Endothelial cell of umbilical vein (primary cell): ENCODE measurements at regions not wholly inside any gene's neighbourhood (a gene's known extent, or its start where the extent isn't known, plus 50 kb on each side); places are given as distances from the start of the nearest gene placed in this dataset.

Experiments used
- BruUV-seq: library from RNA; stranded (reverse); fragments of 400-500 nt; replicated peaks from 2 replicates; lab custom pipeline; 2021; lab: Mats Ljungman, UMichigan
- CTCF ChIA-PET: fragments of 300-600, 350-600 bp; sonication (Branson Sonifier 250); formaldehyde crosslinking; loops from one replicate; lab custom pipeline; 2021; ENCODE audit warnings: antibody characterized with exemption, inconsistent platforms; lab: Charles Lee
- POLR2A ChIA-PET: fragments of 300-600, 350-600 bp; sonication (Branson Sonifier 250); formaldehyde crosslinking; loops from one replicate; lab custom pipeline; 2021; ENCODE audit warnings: antibody characterized with exemption, inconsistent platforms; lab: Charles Lee
- DNase-seq: peaks from one replicate; pipeline ENCODE4 v3.0.0-alpha.2; 2011; ENCODE audit warnings: low read depth, low spot score
- FAIRE-seq: peaks from 2 replicates; lab custom pipeline; 2011; peaks lifted over from hg19 to GRCh38; lab: Jason Lieb, UNC
- H2AFZ ChIP-seq: 2 replicates; pipeline ENCODE4 v1.6.0; 2012; ENCODE audit warnings: low read depth, low read length, control low read depth, inconsistent platforms
- H3K27ac ChIP-seq: 2 replicates; pipeline ENCODE4 v1.5.1; 2011; ENCODE audit warnings: low read depth, mild to moderate bottlenecking, control low read depth, low read length, moderate library complexity; ENCODE audit not compliant: insufficient read depth
- H3K27me3 ChIP-seq, 2 experiments: 2 replicates each; pipeline versions ENCODE4 v1.6.0 to v1.6.1; 2011; ENCODE audit warnings: low read length in 2 of 2, mixed read lengths in 1 of 2; ENCODE audit not compliant: control insufficient read depth in 2 of 2, insufficient read depth in 2 of 2
- H3K36me3 ChIP-seq, 2 experiments: 2 replicates in 1 of 2; 3 replicates in 1 of 2; pipeline ENCODE4 v1.5.1; 2011; ENCODE audit warnings: low read length in 2 of 2, mild to moderate bottlenecking in 1 of 2, moderate library complexity in 1 of 2; ENCODE audit not compliant: control insufficient read depth in 2 of 2, insufficient read depth in 2 of 2; ENCODE audit errors: extremely low read depth in 1 of 2
- H3K4me1 ChIP-seq: 3 replicates; pipeline ENCODE4 v1.5.1; 2011; ENCODE audit warnings: mild to moderate bottlenecking, low read length; ENCODE audit not compliant: control insufficient read depth, insufficient read depth; ENCODE audit errors: extremely low read depth
- H3K4me2 ChIP-seq: 2 replicates; pipeline ENCODE4 v1.6.1; 2011; ENCODE audit warnings: low read length, control low read depth, mixed read lengths; ENCODE audit not compliant: insufficient read depth
- H3K4me3 ChIP-seq, 3 experiments: fragments of 200-600 bp in 1 of 3; sonication (generic), shearing (Covaris generic) in 1 of 3; replicated peaks in 1 of 3; 2 replicates each; pipeline ENCODE4 v1.5.1; 2011 to 2016; ENCODE audit warnings: control low read depth in 3 of 3, low read length in 3 of 3, mild to moderate bottlenecking in 2 of 3, inconsistent platforms in 1 of 3, low read depth in 1 of 3, moderate library complexity in 1 of 3; ENCODE audit not compliant: insufficient read depth in 1 of 3
- H3K79me2 ChIP-seq: 2 replicates; pipeline ENCODE4 v1.6.0; 2012; ENCODE audit warnings: low read length, inconsistent platforms; ENCODE audit not compliant: control insufficient read depth, insufficient read depth
- H3K9ac ChIP-seq: replicated peaks from 2 replicates; pipeline ENCODE3; 2011; ENCODE audit warnings: low read length, control low read depth; ENCODE audit not compliant: insufficient read depth; ENCODE audit errors: extremely low read depth
- H3K9me1 ChIP-seq: replicated peaks from 3 replicates; pipeline ENCODE4 v1.6.0; 2011; ENCODE audit warnings: mild to moderate bottlenecking, low read length; ENCODE audit not compliant: control insufficient read depth, insufficient read depth; ENCODE audit errors: extremely low read depth
- H3K9me3 ChIP-seq: replicated peaks from 2 replicates; pipeline ENCODE4 v1.5.1; 2012; ENCODE audit warnings: low read length, inconsistent platforms; ENCODE audit not compliant: control insufficient read depth, insufficient read depth
- H4K20me1 ChIP-seq: replicated peaks from 2 replicates; pipeline ENCODE3; 2011; ENCODE audit warnings: mild to moderate bottlenecking, low read length; ENCODE audit not compliant: control insufficient read depth, insufficient read depth; ENCODE audit errors: extremely low read depth
- EZH2 ChIP-seq: IDR thresholded peaks from 2 replicates; pipeline ENCODE4 v1.6.1; 2012; ENCODE audit warnings: borderline replicate concordance, low read depth, mild to moderate bottlenecking, moderate library complexity, low read length, inconsistent platforms; ENCODE audit not compliant: severe bottlenecking
- FOS ChIP-seq: IDR thresholded peaks from 2 replicates; pipeline ENCODE4 v1.6.1; 2011; ENCODE audit warnings: mild to moderate bottlenecking, low read length, moderate library complexity, borderline replicate concordance; ENCODE audit not compliant: insufficient read depth
- GATA2 ChIP-seq: IDR thresholded peaks from 2 replicates; pipeline ENCODE4 v1.7.0; 2011; ENCODE audit warnings: low read depth, mild to moderate bottlenecking, moderate library complexity, mixed read lengths, low read length; ENCODE audit not compliant: insufficient read length, insufficient read depth
- JUN ChIP-seq: IDR thresholded peaks from 2 replicates; pipeline ENCODE4 v1.6.1; 2011; ENCODE audit warnings: borderline replicate concordance, low read depth; ENCODE audit not compliant: insufficient read length, insufficient read depth
- MYC ChIP-seq: IDR thresholded peaks from one replicate; pipeline ENCODE4 v1.6.1; 2011; ENCODE audit warnings: mild to moderate bottlenecking, low read depth, low read length
- POLR2A ChIP-seq: IDR thresholded peaks from 2 replicates; pipeline ENCODE4 v1.6.1; 2012; ENCODE audit warnings: low read depth, mild to moderate bottlenecking, control low read depth, low read length
- POLR2AphosphoS5 ChIP-seq: IDR thresholded peaks from 2 replicates; pipeline ENCODE4 v1.6.1; 2012; ENCODE audit warnings: low read depth, mild to moderate bottlenecking, control low read depth, low read length, moderate library complexity; ENCODE audit not compliant: insufficient read depth
- dilution Hi-C: fragments of 300-500 bp; cut with MboI; formaldehyde crosslinking; loops from one replicate; pipeline ENCODE4 v1.15.0; 2019; ENCODE audit warnings: low sequenced_read_pairs; ENCODE audit not compliant: extremely low pct_ligation_motif_present
- intact Hi-C: fragments of 100-400 bp; cut with micrococcal nuclease; formaldehyde crosslinking; loops from one replicate; pipeline ENCODE4 v1.10.0; 2022
- TF ChIP-seq, protein P1 (sequence below), 2 donors: IDR thresholded peaks; 1 replicate in 1 of 2; 2 replicates in 1 of 2; pipeline ENCODE4 v1.5.1; 2011; ENCODE audit warnings: low read length in 2 of 2, mild to moderate bottlenecking in 2 of 2, moderate library complexity in 2 of 2, control low read depth in 1 of 2, inconsistent platforms in 1 of 2, low read depth in 1 of 2; ENCODE audit not compliant: insufficient read depth in 1 of 2; ENCODE audit errors: extremely low read depth in 1 of 2
- TF ChIP-seq, protein P2 (sequence below): IDR thresholded peaks from 2 replicates; pipeline ENCODE4 v1.6.1; 2011; ENCODE audit not compliant: insufficient read depth, insufficient read length

- no peak for FAIRE-seq
- DNase-seq: no peak
- dilution Hi-C loops (no loop called here), intact Hi-C loops (no loop called here)
- no peaks in the 10 kb centered on the region for H3K79me2 ChIP-seq
- POLR2A ChIA-PET: no interaction called here
- no peaks in the 10 kb centered on the region for H3K9me1 ChIP-seq
- no peak overlapping the region for H2AFZ ChIP-seq
- H3K4me2 ChIP-seq: no peak overlapping the region
- CTCF ChIA-PET: no interaction called here
- H4K20me1 ChIP-seq: no peaks in the 10 kb centered on the region
- TF ChIP-seq GATA2 (no peak), EZH2 (no peak), POLR2AphosphoS5 (no peak), POLR2A (no peak), FOS (no peak), MYC (no peak), JUN (no peak)
- TF ChIP-seq, protein P1, sequence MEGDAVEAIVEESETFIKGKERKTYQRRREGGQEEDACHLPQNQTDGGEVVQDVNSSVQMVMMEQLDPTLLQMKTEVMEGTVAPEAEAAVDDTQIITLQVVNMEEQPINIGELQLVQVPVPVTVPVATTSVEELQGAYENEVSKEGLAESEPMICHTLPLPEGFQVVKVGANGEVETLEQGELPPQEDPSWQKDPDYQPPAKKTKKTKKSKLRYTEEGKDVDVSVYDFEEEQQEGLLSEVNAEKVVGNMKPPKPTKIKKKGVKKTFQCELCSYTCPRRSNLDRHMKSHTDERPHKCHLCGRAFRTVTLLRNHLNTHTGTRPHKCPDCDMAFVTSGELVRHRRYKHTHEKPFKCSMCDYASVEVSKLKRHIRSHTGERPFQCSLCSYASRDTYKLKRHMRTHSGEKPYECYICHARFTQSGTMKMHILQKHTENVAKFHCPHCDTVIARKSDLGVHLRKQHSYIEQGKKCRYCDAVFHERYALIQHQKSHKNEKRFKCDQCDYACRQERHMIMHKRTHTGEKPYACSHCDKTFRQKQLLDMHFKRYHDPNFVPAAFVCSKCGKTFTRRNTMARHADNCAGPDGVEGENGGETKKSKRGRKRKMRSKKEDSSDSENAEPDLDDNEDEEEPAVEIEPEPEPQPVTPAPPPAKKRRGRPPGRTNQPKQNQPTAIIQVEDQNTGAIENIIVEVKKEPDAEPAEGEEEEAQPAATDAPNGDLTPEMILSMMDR (IDR thresholded peaks at IDR 0.05; ENCODE audit: extremely low read depth in 1 of 2, insufficient read depth in 1 of 2, low read depth in 1 of 2, low read length in 2 of 2): no peak
- TF ChIP-seq, protein P2, sequence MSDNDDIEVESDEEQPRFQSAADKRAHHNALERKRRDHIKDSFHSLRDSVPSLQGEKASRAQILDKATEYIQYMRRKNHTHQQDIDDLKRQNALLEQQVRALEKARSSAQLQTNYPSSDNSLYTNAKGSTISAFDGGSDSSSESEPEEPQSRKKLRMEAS: no peak
- H3K4me1 ChIP-seq: no peaks in the 10 kb centered on the region
- H3K9me3 ChIP-seq: peaks cover 3% of the 10 kb centered on the region
- no peaks in the 10 kb centered on the region for H3K36me3 ChIP-seq
- no peak overlapping the region for H3K9ac ChIP-seq
- no peak overlapping the region for H3K4me3 ChIP-seq
- no TSS peak for BruUV-seq
- H3K27me3 ChIP-seq: no peaks in the 10 kb centered on the region
- no peak overlapping the region for H3K27ac ChIP-seq
Observed at GRCh38 chr4:188316391-188316790, 177.2 kb downstream of the TRIML1 start.
